ENCODE measurements at regions not wholly inside any gene's neighbourhood (a gene's known extent, or its start where the extent isn't known, plus 50 kb on each side); places are given as distances from the start of the nearest gene placed in this dataset.

DNA sequence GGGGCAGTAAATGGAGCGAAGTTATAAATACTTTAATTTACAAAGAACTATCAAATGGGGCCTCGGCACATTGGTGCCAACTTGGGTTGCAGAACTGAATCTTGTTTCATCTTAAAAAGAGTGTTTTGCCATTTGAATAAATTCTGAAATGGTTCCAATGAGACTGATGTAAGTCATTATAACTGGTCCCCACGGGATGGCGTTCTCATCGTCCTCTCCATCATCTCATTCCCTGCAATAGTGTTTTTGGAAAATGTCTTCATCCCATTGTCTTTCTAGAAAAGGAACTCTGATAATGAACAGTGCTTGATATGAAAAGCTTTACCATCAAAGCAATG lies 422.0 kb upstream of the ID2 start:
- Histone ChIP-seq H2BK120ac (ENCODE audit: low read depth, low read length) (no peak overlapping the region), H3K9ac (ENCODE audit: low read length) (no peak overlapping the region), H3K79me1 (replicated peaks; ENCODE audit: low read length, poor library complexity, severe bottlenecking) (no peaks in the 10 kb centered on the region), H3K4me1 (ENCODE audit: control insufficient read depth, insufficient read depth, low read depth, low read length) (peaks cover 2% of the 10 kb centered on the region), H4K91ac (ENCODE audit: low read length) (no peak overlapping the region), H3K9me3 (ENCODE audit: control insufficient read depth, low read length) (no peaks in the 10 kb centered on the region), H2AFZ (ENCODE audit: low read depth, low read length) (no peak overlapping the region), H3K27ac (ENCODE audit: low read length, poor library complexity, severe bottlenecking) (no peak overlapping the region), H3K27me3 (ENCODE audit: control insufficient read depth in 1 of 2, insufficient read depth in 1 of 2, low read length in 2 of 2) (no peaks in the 10 kb centered on the region), H3K18ac (ENCODE audit: low read depth in 1 of 2, low read length in 2 of 2) (no peak overlapping the region), H2BK12ac (ENCODE audit: low read length in 2 of 2) (no peak overlapping the region), H3K4me3 (ENCODE audit: insufficient read depth in 1 of 2, low read depth in 1 of 2, low read length in 2 of 2) (no peak overlapping the region), H2BK15ac (ENCODE audit: low read depth, poor library complexity, severe bottlenecking) (no peak overlapping the region), H2AK5ac (ENCODE audit: low read length, severe bottlenecking) (no peak overlapping the region), H2BK5ac (ENCODE audit: low read depth, low read length, poor library complexity, severe bottlenecking) (no peak overlapping the region), H3K4me2 (ENCODE audit: low read length, poor library complexity, severe bottlenecking) (no peak overlapping the region), H4K8ac (ENCODE audit: low read length) (no peak overlapping the region), H3K14ac (ENCODE audit: low read length in 2 of 2) (no peak overlapping the region), H3K36me3 (ENCODE audit: control insufficient read depth in 1 of 2, insufficient read depth in 2 of 2, low read depth in 1 of 2, low read length in 2 of 2) (no peaks in the 10 kb centered on the region), H3K4ac (ENCODE audit: low read depth in 1 of 2, low read length in 2 of 2) (no peak overlapping the region), H3K23ac (ENCODE audit: low read length in 2 of 2) (no peak overlapping the region)
- DNase-seq = no peak
- 100% methylated on average over 4 of the region's 5 CpGs for WGBS

DNA sequence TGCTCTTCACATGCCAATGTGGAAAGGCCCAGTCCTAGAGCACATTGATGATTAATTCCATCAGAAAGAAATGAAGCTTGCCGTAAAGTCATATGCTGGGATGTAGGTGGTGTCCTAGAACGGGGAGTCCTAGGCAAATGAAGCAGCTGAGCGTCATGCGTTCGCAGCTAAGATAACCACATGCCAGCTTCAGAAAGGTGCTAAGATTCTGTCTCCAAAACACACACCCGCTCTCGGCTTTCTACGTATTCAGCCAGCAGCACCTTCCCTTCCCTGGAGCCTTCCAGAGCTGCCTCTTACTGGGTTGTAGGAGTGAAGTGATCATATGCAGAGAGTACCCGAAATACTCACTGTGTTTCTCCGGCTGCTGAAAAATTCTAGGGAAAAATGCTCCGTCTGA lies 421.6 kb upstream of the ID2 start:
- no peak overlapping the region for H2BK15ac ChIP-seq (ENCODE audit: low read depth, poor library complexity, severe bottlenecking)
- H3K4me1 ChIP-seq (ENCODE audit: control insufficient read depth, insufficient read depth, low read depth, low read length) = peaks cover 3% of the 10 kb centered on the region
- no peak overlapping the region for H4K91ac ChIP-seq (ENCODE audit: low read length)
- H3K36me3 ChIP-seq (ENCODE audit: control insufficient read depth in 1 of 2, insufficient read depth in 2 of 2, low read depth in 1 of 2, low read length in 2 of 2) = no peaks in the 10 kb centered on the region
- H3K27ac ChIP-seq (ENCODE audit: low read length, poor library complexity, severe bottlenecking) = no peak overlapping the region
- no peak overlapping the region for H3K9ac ChIP-seq (ENCODE audit: low read length)
- no peaks in the 10 kb centered on the region for H3K27me3 ChIP-seq (ENCODE audit: control insufficient read depth in 1 of 2, insufficient read depth in 1 of 2, low read length in 2 of 2)
- H2BK12ac ChIP-seq (ENCODE audit: low read length in 2 of 2) = no peak overlapping the region
- H3K9me3 ChIP-seq (ENCODE audit: control insufficient read depth, low read length) = no peaks in the 10 kb centered on the region
- 80% methylated on average over 11 of the region's 11 CpGs for WGBS
- H3K18ac ChIP-seq (ENCODE audit: low read depth in 1 of 2, low read length in 2 of 2) = no peak overlapping the region
- H3K4ac ChIP-seq (ENCODE audit: low read depth in 1 of 2, low read length in 2 of 2) = no peak overlapping the region
- H2BK5ac ChIP-seq (ENCODE audit: low read depth, low read length, poor library complexity, severe bottlenecking) = no peak overlapping the region
- H3K4me2 ChIP-seq (ENCODE audit: low read length, poor library complexity, severe bottlenecking) = no peak overlapping the region
- H3K14ac ChIP-seq (ENCODE audit: low read length in 2 of 2) = no peak overlapping the region
- H2AFZ ChIP-seq (ENCODE audit: low read depth, low read length) = no peak overlapping the region
- H3K23ac ChIP-seq (ENCODE audit: low read length in 2 of 2) = no peak overlapping the region
- no peak overlapping the region for H4K8ac ChIP-seq (ENCODE audit: low read length)
- H2AK5ac ChIP-seq (ENCODE audit: low read length, severe bottlenecking) = no peak overlapping the region
- no peak overlapping the region for H2BK120ac ChIP-seq (ENCODE audit: low read depth, low read length)
- no peak for DNase-seq
- H3K79me1 ChIP-seq (replicated peaks; ENCODE audit: low read length, poor library complexity, severe bottlenecking) = no peaks in the 10 kb centered on the region
- H3K4me3 ChIP-seq (ENCODE audit: insufficient read depth in 1 of 2, low read depth in 1 of 2, low read length in 2 of 2) = no peak overlapping the region

DNA sequence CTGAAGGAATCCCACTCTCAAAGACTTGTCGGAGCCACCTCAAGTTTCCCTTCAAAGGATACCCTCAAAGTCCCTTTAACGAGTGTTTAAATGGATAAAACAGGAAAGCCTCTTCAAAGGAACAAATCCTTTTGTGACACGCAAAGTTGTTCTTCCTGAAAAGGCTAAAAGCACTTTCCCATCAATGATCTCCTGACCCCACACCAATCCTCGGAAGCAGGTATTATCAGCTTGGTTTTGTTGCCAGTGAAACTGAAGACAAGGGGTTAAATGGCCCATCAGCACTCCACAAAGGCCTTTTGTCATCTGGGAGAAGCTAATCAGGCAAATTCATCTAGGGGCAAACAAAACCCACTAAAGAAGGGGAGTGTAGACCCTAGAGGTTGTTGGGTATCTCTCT lies 418.0 kb upstream of the ID2 start:
- Histone ChIP-seq H3K9me3 (ENCODE audit: control insufficient read depth, low read length) (no peaks in the 10 kb centered on the region), H3K9ac (ENCODE audit: low read length) (no peak overlapping the region)

DNA sequence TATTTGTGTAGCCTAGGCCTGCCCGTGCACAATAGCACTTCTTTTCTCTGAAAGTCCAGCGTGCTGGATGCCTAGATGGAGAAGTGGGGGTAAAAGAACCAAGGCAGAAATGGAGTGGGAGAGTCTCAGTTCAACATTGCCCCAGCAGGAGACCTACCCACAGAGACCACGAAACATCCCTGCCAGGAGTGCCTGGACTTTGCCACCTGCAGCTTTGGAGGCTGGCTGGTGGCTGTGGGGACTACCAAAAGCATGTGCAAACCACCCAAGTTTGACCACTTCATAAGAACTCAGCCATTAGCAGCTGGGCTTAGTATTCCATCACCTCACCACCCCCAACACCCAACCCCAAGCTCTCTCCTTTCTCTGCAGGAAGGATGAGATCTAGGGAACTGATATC lies 416.9 kb upstream of the ID2 start:
- no peak overlapping the region for H2BK120ac ChIP-seq (ENCODE audit: low read depth, low read length)
- no peaks in the 10 kb centered on the region for H3K36me3 ChIP-seq (ENCODE audit: control insufficient read depth in 1 of 2, insufficient read depth in 2 of 2, low read depth in 1 of 2, low read length in 2 of 2)
- H3K27ac ChIP-seq (ENCODE audit: low read length, poor library complexity, severe bottlenecking) = no peak overlapping the region
- H4K91ac ChIP-seq (ENCODE audit: low read length) = no peak overlapping the region
- H3K14ac ChIP-seq (ENCODE audit: low read length in 2 of 2) = no peak overlapping the region
- H4K8ac ChIP-seq (ENCODE audit: low read length) = no peak overlapping the region
- H3K18ac ChIP-seq (ENCODE audit: low read depth in 1 of 2, low read length in 2 of 2) = no peak overlapping the region
- no peaks in the 10 kb centered on the region for H3K79me1 ChIP-seq (replicated peaks; ENCODE audit: low read length, poor library complexity, severe bottlenecking)
- H2BK12ac ChIP-seq (ENCODE audit: low read length in 2 of 2) = no peak overlapping the region
- no peak overlapping the region for H3K4ac ChIP-seq (ENCODE audit: low read depth in 1 of 2, low read length in 2 of 2)
- 97% methylated on average over 3 of the region's 3 CpGs for WGBS
- H3K4me1 ChIP-seq (ENCODE audit: control insufficient read depth, insufficient read depth, low read depth, low read length) = peaks cover 2% of the 10 kb centered on the region
- H3K27me3 ChIP-seq (ENCODE audit: control insufficient read depth in 1 of 2, insufficient read depth in 1 of 2, low read length in 2 of 2) = no peaks in the 10 kb centered on the region
- no peak overlapping the region for H3K23ac ChIP-seq (ENCODE audit: low read length in 2 of 2)
- no peak overlapping the region for H2AFZ ChIP-seq (ENCODE audit: low read depth, low read length)
- H3K4me2 ChIP-seq (ENCODE audit: low read length, poor library complexity, severe bottlenecking) = no peak overlapping the region
- H2AK5ac ChIP-seq (ENCODE audit: low read length, severe bottlenecking) = no peak overlapping the region
- no peak overlapping the region for H2BK15ac ChIP-seq (ENCODE audit: low read depth, poor library complexity, severe bottlenecking)
- H2BK5ac ChIP-seq (ENCODE audit: low read depth, low read length, poor library complexity, severe bottlenecking) = no peak overlapping the region
- H3K9me3 ChIP-seq (ENCODE audit: control insufficient read depth, low read length) = no peaks in the 10 kb centered on the region
- DNase-seq = no peak
- H3K9ac ChIP-seq (ENCODE audit: low read length) = no peak overlapping the region
- no peak overlapping the region for H3K4me3 ChIP-seq (ENCODE audit: insufficient read depth in 1 of 2, low read depth in 1 of 2, low read length in 2 of 2)

More for the DNA sequence above, 418.0 kb upstream of the ID2 start:
- Histone ChIP-seq H3K27ac (ENCODE audit: low read length, poor library complexity, severe bottlenecking) (no peak overlapping the region), H3K23ac (ENCODE audit: low read length in 2 of 2) (no peak overlapping the region), H4K8ac (ENCODE audit: low read length) (no peak overlapping the region), H4K91ac (ENCODE audit: low read length) (no peak overlapping the region), H2BK15ac (ENCODE audit: low read depth, poor library complexity, severe bottlenecking) (no peak overlapping the region), H2AFZ (ENCODE audit: low read depth, low read length) (no peak overlapping the region), H2BK12ac (ENCODE audit: low read length in 2 of 2) (no peak overlapping the region), H3K36me3 (ENCODE audit: control insufficient read depth in 1 of 2, insufficient read depth in 2 of 2, low read depth in 1 of 2, low read length in 2 of 2) (no peaks in the 10 kb centered on the region), H3K4me3 (ENCODE audit: insufficient read depth in 1 of 2, low read depth in 1 of 2, low read length in 2 of 2) (no peak overlapping the region), H2AK5ac (ENCODE audit: low read length, severe bottlenecking) (no peak overlapping the region), H3K14ac (ENCODE audit: low read length in 2 of 2) (no peak overlapping the region), H3K4me1 (ENCODE audit: control insufficient read depth, insufficient read depth, low read depth, low read length) (peaks cover 2% of the 10 kb centered on the region), H3K27me3 (ENCODE audit: control insufficient read depth in 1 of 2, insufficient read depth in 1 of 2, low read length in 2 of 2) (no peaks in the 10 kb centered on the region), H3K4me2 (ENCODE audit: low read length, poor library complexity, severe bottlenecking) (no peak overlapping the region), H3K79me1 (replicated peaks; ENCODE audit: low read length, poor library complexity, severe bottlenecking) (no peaks in the 10 kb centered on the region), H3K18ac (ENCODE audit: low read depth in 1 of 2, low read length in 2 of 2) (no peak overlapping the region), H2BK5ac (ENCODE audit: low read depth, low read length, poor library complexity, severe bottlenecking) (no peak overlapping the region), H2BK120ac (ENCODE audit: low read depth, low read length) (no peak overlapping the region), H3K4ac (ENCODE audit: low read depth in 1 of 2, low read length in 2 of 2) (no peak overlapping the region)
- 61% methylated on average over 3 of the region's 4 CpGs for WGBS
- no peak for DNase-seq

Measured in mesenchymal stem cell (in vitro differentiated cells and primary cell).